PC-9 (cell line): ENCODE measurements at regions not wholly inside any gene's neighbourhood (a gene's known extent, or its start where the extent isn't known, plus 50 kb on each side); places are given as distances from the start of the nearest gene placed in this dataset.

Experiments used
- EZH2 ChIP-seq: fragments of 200-600 bp; sonication (generic); IDR thresholded peaks from 2 replicates; pipeline ENCODE4 v1.8.0; 2017; ENCODE audit warnings: antibody characterized with exemption, low read depth
- TF ChIP-seq, protein P1 (sequence below): fragments of 200-600 bp; sonication (generic); conservative IDR thresholded peaks from 2 replicates; pipeline ENCODE4 v1.6.1; 2017; ENCODE audit warnings: mixed run types, antibody characterized with exemption, mild to moderate bottlenecking, moderate library complexity

DNA sequence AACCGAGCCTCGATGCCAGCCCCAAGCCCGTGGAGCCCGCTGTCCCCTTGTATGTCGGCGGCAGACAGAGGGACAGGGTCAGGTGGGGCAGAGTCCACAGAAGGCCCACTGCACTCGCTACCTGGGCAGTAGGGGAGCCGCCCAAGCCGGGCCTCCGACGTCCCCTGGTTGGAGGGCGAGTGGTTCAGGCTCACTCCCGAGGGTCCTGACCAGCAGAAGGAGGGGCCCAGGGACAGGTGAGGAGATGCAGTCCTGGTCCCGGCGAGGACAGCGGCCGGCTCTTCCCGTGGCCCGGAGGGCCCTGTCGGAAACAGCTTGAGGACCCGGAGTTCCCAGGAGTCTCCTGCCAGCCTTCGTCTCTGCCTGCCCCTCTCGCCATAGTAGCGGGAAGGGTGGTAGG lies 216.7 kb upstream of the SFSWAP start:
- TF ChIP-seq EZH2 = no peak
- TF ChIP-seq, protein P1, sequence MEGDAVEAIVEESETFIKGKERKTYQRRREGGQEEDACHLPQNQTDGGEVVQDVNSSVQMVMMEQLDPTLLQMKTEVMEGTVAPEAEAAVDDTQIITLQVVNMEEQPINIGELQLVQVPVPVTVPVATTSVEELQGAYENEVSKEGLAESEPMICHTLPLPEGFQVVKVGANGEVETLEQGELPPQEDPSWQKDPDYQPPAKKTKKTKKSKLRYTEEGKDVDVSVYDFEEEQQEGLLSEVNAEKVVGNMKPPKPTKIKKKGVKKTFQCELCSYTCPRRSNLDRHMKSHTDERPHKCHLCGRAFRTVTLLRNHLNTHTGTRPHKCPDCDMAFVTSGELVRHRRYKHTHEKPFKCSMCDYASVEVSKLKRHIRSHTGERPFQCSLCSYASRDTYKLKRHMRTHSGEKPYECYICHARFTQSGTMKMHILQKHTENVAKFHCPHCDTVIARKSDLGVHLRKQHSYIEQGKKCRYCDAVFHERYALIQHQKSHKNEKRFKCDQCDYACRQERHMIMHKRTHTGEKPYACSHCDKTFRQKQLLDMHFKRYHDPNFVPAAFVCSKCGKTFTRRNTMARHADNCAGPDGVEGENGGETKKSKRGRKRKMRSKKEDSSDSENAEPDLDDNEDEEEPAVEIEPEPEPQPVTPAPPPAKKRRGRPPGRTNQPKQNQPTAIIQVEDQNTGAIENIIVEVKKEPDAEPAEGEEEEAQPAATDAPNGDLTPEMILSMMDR = no peak
